ENCODE measurements at regions not wholly inside any gene's neighbourhood (a gene's known extent, or its start where the extent isn't known, plus 50 kb on each side); places are given as distances from the start of the nearest gene placed in this dataset.

GRCh38 chr1:4095433-4095971, 195.4 kb upstream of the C1orf174 start:
- Histone ChIP-seq H3K4me3 (no peak overlapping the region), H3K4me1 (no peaks in the 10 kb centered on the region), H3K27ac (replicated peaks) (no peak overlapping the region), H3K9me3 (replicated peaks) (peaks cover 41% of the 10 kb centered on the region), H3K27me3 (ENCODE audit: low read depth) (peaks cover 25% of the 10 kb centered on the region), H3K36me3 (no peaks in the 10 kb centered on the region)
- intact Hi-C loops (cut with micrococcal nuclease): no loop called here
- DNase-seq: no peak
- no peak for TF ChIP-seq CTCF (IDR thresholded peaks at IDR 0.05; ENCODE audit: borderline replicate concordance)

DNA sequence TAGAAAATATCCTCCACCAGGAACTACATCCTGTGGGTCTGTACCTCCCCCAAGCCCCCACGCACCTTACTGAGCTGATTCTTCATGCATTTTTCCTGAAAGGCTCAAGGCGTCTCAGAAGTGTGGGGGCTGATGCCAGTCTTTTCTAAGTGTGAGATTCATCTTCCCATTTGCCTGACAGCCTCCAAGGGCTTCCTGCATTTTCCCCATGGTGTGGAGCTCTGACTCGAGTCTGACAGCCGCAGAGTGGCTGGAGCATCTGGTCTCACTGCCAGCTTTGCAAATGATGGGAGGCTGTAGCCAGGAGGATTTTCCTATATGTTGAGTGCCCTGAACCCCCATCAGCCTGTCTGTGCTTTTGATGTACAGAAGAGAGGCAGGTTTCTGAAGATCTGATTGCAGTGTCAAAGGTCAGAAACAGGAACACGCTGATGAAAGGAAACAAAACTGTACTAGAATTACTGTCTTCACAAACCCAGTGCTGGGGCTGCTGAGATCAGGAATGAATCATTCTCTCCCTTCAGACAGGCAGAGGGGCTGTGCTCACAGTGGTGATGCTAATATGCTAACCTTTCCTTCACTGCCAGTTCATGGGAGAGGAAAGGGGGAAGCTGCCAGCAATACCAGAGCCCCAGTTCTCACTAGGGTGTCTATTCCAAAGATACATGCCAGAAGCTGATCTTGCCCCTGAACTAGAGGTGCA, 201.5 kb upstream of the C1orf174 start:
- intact Hi-C loops (cut with micrococcal nuclease): no loop called here
- H3K4me1 ChIP-seq: no peaks in the 10 kb centered on the region
- no peaks in the 10 kb centered on the region for H3K36me3 ChIP-seq
- TF ChIP-seq CTCF (IDR thresholded peaks at IDR 0.05; ENCODE audit: borderline replicate concordance): no peak
- peaks cover 35% of the 10 kb centered on the region for H3K27me3 ChIP-seq (ENCODE audit: low read depth)
- H3K4me3 ChIP-seq: no peak overlapping the region
- peaks cover 8% of the 10 kb centered on the region for H3K9me3 ChIP-seq (replicated peaks)
- DNase-seq: no peak
- no peak overlapping the region for H3K27ac ChIP-seq (replicated peaks)

- no peak for TF ChIP-seq CTCF (IDR thresholded peaks at IDR 0.05; ENCODE audit: borderline replicate concordance)
- DNase-seq: no peak
- H3K4me1 ChIP-seq: no peaks in the 10 kb centered on the region
- no peaks in the 10 kb centered on the region for H3K9me3 ChIP-seq (replicated peaks)
- peaks cover 68% of the 10 kb centered on the region for H3K27me3 ChIP-seq (ENCODE audit: low read depth)
- intact Hi-C loops (cut with micrococcal nuclease): no loop called here
- H3K4me3 ChIP-seq: no peak overlapping the region
- no peak overlapping the region for H3K27ac ChIP-seq (replicated peaks)
- no peaks in the 10 kb centered on the region for H3K36me3 ChIP-seq
These were observed 205.3 kb upstream of the C1orf174 start for GRCh38 chr1:4105300-4105880.

DNA sequence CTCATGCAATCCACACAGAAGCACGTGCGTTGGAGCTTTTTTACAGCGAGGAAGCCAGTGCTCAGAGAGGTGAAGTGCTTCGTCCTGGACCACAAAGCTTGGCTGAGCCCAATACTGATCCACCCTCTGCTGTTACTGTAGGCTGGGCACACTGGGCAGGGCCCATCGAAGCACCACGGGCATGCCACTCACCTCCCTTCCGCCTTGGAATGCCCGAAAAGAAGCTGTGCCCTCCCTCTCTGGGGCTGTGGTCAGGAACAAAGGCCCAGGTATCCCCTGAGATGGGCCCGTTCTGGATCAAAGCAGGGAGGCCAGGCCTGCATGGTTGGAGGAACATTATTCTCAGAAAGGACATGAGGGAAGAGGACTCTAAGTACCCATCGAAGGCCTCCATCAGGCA, 206.7 kb upstream of the C1orf174 start:
- no peak for DNase-seq

DNA sequence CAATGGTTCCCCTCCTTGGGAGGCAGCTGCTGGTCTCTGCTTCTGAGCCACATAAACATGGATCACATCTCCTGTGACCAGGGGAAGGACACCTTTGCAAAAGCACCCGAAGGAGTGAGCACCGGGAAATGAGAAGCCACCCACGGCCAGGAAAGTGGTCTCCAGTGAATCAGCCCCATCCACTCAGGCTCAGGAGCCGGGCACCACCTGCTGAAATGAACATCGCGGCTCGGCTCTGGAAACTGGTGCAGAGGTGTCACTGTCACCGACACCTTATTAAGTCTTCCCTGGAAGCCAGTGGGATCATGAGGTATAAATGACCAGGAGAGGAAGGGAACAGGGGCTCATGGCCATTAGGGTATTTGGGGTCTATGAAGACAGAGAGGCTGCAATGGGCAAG, 207.2 kb upstream of the C1orf174 start:
- Histone ChIP-seq H3K4me1 (no peaks in the 10 kb centered on the region), H3K4me3 (no peak overlapping the region), H3K36me3 (no peaks in the 10 kb centered on the region), H3K27me3 (ENCODE audit: low read depth) (peaks cover 66% of the 10 kb centered on the region), H3K9me3 (replicated peaks) (peaks cover under 1% of the 10 kb centered on the region), H3K27ac (replicated peaks) (no peak overlapping the region)
- no peak for DNase-seq
- intact Hi-C loops (cut with micrococcal nuclease): no loop called here
- TF ChIP-seq CTCF (IDR thresholded peaks at IDR 0.05; ENCODE audit: borderline replicate concordance): no peak

More for the DNA sequence above, 206.7 kb upstream of the C1orf174 start:
- intact Hi-C loops (cut with micrococcal nuclease): no loop called here
- no peaks in the 10 kb centered on the region for H3K36me3 ChIP-seq
- no peak overlapping the region for H3K27ac ChIP-seq (replicated peaks)
- H3K4me3 ChIP-seq: no peak overlapping the region
- no peaks in the 10 kb centered on the region for H3K4me1 ChIP-seq
- H3K9me3 ChIP-seq (replicated peaks): no peaks in the 10 kb centered on the region
- no peak for TF ChIP-seq CTCF (IDR thresholded peaks at IDR 0.05; ENCODE audit: borderline replicate concordance)
- H3K27me3 ChIP-seq (ENCODE audit: low read depth): peaks cover 66% of the 10 kb centered on the region

All from left ventricle myocardium inferior (tissue), 1 donor.